Daoy (cell line): ENCODE measurements at regions not wholly inside any gene's neighbourhood (a gene's known extent, or its start where the extent isn't known, plus 50 kb on each side); places are given as distances from the start of the nearest gene placed in this dataset.
"Not testable (repeated sequence)": the region's sequence is repeated elsewhere in the genome, so short reads cannot be mapped to it uniquely, and the experiment has no call there.

ENCODE experiments used
- DNase-seq: peaks from one replicate; pipeline ENCODE4 v3.0.0-alpha.2; 2015; ENCODE audit warnings: low read depth

DNA sequence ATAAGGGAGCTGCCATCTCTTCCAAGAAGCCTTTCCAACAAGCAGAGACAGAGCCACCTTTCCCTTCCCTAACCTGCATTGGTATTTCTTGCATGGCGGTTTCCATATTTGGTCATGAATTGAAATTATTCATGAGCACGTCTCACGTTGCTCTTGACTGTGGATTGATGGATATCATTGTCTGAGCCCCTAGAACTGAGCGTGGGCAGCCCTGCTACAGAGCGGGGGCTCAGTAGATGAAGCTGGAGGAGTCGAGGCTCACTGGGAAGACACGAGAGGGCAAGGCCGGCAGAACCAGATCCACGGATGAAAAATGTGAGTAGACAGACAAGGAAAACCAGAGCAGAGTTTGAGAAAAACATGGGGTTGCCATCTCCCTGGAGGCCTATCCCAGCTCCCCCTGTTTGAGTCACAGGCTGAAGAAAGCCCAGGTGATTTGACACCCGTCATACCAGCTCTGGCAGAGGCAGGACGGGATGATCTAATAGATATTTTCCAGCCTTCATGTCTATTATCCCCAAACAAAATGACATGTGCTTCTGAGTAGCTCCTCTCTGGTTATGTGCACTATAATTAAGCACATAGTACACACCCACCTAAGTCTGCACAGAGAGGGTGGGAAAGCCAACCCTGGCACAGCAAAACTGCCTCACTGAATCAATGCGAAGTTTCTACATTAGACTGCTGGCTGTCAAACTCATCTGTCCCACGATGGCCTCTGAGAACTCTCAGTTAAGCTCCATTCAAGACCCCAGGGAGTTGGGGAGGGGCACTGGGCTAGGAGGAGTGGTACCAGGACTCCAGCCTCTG, 363.5 kb upstream of the KLHL29 start:
- DNase-seq, result no peak

DNA sequence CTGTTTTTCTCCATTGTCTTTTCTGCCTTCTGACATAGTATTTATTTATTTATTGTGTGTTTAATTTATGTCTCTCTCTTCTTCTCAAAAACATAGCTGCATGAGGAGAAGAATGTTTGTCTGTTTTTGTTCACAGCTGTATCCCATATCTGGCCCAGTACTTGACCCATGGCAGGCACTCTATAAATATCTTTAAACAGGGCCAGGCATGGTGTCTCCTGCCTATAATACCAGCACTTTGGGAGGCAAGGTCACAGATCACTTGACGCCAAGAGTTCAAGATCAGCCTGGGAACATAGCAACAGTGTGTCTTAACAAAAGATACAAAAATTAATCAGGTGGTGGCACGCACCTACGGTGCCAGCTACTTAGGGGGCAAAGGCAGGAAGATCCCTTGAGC, 361.3 kb upstream of the KLHL29 start:
- DNase-seq, result no peak

DNA sequence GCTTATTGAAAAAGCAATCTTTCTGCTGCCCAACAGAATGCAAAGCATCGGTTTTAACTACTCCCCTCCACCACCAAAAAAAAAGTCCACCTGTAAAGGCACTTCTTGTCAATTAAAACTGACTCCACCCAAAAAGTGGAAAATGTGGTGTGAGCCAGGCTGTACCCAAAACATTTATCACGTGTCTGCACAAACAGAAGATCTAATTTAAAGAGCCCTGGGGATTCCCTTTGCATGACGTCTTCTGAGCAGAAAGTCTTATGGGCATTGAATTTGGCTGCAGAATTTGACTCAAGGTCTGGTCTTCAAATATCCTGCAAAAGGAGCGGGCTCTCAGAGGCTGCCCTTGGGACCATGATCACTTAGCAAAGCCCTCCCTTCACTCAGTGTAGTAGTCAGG, 358.3 kb upstream of the KLHL29 start:
- DNase-seq, result no peak

DNA sequence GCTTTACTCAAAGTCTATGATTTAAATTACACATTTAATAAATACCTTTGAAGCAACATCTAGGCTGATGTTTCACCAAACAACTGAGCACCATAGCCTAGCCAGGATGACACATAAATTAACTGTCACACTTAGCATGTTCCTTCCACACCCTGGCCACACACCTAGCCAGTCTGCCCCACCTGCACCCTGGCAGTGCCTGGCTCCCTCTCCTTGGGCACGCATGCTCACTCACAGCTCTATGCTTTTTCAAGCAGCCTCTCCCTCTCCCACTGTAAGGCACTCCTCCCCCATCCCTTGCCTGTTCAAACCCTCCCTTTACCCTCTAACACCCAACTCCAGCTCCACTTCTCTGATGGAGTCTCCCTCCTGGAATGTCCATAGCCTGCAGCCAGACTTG, 357.6 kb upstream of the KLHL29 start:
- no peak for DNase-seq

DNA sequence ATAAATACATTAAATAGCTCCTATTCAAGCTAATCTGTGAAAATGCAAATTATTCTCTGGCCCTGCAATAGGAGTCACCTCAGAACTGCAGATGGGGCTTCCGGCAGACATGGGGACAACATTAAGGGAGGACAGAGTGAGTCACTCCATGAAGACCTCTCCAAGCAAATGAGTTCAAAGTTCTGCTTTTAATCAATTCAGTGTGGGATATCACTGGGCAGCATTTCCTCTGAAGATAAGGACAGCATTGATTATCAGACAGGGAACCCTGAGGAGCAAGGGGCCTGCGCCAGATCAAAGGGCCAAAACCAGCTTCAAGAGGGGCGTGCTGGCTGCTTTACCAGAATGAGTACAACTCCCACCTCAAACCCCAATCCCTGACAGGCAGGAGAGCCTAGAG, 356.9 kb upstream of the KLHL29 start:
- DNase-seq, result no peak

DNA sequence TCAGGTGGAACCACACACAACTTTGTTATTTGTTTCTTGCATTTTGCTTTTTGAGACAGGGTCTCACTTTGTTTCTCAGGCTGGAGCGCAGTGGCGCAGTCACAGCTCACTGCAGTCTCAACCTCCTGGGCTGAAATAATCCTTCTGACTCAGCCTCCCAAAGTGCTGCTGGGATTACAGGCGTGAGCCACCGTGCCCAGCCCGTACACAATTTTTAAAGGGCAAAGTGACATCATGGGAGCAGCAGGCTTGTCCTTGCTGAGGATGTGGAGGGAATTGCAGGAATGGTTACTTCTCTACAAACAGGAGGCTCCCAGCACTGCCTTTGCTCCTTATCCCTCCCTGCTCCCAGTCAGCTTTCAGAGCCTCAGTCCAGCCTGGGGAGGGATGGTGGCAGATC, 355.9 kb upstream of the KLHL29 start:
- no peak for DNase-seq

DNA sequence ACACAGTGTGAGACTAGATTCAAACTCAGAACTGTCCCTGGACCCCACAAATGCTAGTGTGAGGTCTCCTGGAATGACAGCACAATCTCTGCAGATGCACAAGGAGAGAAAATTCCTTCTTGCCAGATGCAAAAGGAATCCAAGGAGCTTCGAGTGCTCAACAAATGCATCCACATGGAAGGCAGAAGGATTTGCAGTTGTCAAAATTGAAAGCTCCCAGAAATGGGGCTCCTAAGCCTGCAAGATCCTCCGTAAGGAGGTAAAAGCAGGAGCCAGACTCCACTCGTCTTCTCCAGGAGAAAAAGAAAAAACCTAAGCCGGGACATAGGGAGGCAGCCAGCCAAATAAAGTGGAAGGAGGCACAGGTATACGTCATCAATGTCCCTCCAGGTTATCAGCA, 355.0 kb upstream of the KLHL29 start:
- no peak for DNase-seq

DNA sequence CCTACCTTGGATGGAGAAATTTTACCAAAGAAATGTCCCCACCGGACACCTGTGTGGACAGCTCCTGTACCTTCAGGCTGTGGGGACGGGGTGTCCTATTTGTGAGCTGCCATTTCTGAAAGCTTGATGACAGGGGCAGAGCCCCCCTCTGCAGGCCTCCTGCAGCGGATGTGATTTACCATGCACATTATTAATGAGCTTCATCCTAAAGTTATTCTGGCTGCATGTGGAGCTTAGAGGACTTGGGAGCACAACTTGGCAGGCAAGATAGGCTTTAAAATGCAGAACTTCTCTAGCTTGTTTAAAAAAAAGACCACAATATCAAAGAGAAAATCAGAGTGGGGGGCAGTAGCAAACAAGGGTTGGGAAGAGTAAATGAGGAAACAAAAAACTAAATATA, 350.0 kb upstream of the KLHL29 start:
- no peak for DNase-seq

DNA sequence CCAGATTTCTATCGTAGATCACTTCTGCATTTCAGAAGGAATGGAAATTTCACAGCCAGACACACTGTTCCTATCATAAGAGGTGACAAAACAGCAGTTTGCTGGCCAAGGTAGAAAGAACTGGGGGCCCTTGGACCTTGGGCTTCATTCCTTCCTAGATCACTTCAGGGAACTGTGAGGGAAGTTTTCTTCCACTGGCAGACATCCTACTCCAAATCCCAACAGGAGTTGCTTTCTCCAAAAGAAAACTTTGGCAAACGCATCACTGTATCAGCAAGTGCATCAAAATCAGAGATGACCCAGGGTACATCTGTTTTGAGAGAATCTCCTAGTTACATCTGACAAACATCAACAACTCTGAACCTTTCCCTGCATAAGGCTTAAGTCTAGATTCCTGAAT, 348.4 kb upstream of the KLHL29 start:
- DNase-seq, result no peak

DNA sequence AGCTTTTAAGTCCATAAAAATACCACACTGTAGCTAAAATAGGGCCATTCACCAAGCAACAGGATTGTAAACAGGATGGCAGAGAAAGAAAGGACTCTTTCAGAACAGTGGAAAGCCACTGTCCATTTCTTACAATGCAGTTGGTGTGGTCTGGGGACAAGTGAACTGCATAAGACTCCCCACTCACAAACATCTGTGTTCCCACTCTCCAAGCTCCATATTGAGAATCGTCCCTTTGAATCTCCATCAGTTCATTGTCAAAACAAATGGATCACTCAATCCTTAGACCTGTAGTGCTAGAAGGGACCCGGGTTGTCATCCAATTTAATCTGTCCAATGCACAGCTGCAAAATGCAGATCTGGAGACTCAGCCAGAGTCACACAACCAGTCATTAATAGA, 347.4 kb upstream of the KLHL29 start:
- DNase-seq, result no peak

DNA sequence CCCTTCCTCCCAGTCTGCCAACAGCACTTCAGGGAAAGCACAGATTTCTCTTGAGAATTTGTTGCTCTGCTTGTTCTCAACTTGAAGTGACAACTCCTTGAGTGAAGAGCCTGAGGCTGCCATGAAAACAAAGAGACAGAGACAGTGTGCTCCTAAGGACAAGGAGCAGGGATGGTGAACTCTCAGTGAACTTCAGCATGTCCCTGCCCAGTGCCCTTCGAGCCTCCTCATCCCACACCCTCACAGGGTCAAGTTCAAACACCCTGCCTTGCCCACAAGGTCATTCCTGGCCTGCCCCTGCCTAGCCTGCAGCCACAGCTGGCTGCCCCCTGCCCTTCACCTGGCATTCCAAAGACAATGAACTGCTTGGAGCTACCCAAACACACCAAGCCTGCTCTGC, 343.5 kb upstream of the KLHL29 start:
- no peak for DNase-seq

DNA sequence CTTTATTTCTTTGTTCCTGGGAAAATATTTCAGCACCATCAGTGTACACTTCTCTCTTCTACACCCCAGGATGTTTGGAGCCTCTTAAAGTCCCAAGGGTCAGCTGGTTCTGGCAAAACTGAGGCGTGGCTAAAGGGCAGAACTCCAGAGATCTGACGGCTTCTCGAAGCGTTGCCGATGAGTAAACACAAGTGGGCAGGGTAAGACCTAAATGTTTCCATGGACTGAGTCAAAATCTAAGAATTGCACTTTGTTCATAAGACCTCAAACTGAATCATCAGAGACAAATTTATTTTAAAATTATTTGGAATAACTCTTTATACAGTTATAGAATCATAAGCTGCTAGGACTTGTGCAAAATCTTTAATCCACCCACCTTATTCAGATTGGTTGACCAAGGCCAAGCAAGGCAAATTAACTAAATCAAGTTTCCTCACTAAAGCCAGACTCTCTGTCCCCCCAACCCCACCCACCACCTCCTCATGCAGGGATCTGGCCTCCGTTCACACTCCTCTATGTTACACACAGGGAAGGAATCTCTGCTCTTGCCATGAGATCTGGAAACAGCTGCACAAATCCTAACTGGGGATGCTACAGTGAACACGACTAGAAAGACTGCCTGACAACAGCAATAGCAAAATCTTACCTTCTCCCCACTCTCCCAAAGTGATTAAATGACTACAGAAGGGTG, 342.6 kb upstream of the KLHL29 start:
- DNase-seq, result no peak

DNA sequence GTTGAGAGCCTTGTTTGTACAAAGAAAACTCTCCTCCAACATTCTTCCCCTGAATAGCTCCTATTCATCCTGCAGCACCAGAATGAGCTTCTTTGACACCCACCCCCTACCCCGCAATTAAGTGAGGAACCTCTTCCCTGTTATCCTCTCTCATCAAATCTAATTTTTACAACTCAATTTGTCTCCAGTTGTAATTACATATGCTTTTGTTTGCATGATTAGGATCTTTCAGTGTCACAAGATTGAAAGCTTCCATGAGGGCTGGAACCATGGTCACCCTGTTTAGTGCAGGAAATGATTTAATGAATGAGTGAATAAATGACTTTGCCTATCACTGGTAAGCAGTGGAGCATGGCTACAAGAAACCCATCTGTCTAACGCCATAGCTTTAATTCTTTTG, 334.6 kb upstream of the KLHL29 start:
- no peak for DNase-seq

DNA sequence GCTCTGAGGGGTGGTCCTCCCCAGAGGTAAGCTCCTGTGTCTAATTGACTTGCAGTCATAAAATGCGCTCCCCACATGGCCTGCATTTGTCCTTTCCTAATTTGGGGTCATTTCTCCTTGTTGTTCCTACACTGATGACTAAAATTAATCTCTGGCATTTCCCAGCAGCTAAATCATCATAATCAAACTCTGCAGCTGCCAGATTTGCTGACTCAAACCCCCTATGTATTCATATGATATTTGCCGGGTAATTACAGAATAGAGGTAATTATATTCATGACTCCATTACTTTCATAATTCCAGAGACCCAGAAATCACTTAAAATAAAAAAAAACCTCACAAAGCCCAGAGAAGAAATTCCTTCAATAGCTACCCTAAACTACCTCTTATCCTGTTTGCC, 331.4 kb upstream of the KLHL29 start:
- DNase-seq, result no peak

DNA sequence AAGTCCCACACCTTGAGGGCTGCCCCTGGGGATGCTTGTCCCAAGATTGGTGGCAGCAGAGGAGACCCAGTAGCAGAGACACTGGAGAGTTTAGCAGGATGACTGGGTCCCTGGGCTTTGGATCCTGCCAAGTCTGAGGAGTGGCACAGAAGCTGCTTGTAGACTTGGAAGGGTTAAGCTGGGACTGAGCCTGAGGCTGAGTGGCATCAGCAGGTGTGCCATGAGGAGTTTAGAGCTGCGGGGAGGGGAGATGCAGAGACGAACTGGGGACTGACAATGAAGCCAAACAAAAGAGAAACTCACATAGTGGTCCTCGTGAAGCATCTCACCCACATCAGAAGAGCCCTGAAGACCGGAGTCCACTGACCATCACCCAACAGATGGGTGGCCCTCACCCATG, 329.7 kb upstream of the KLHL29 start:
- DNase-seq, result no peak

DNA sequence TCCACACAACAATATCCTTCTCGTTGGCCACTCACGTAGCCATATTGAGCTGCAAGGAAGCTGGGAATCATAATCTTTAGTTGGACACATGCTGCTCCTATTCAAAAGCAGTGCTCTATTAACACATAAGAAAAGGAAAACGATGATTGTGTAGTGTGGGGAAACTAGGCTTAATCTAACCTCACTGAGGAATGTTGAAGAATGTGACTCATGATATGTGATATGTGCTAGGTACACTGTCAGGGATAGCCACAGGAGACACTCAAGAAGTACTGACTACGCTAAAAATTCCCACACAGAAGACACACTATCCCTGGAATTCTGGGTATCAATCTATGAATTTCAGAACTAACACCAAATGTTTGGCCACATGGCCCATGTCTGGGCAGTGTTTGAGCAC, 328.1 kb upstream of the KLHL29 start:
- DNase-seq, result not testable (repeated sequence)

DNA sequence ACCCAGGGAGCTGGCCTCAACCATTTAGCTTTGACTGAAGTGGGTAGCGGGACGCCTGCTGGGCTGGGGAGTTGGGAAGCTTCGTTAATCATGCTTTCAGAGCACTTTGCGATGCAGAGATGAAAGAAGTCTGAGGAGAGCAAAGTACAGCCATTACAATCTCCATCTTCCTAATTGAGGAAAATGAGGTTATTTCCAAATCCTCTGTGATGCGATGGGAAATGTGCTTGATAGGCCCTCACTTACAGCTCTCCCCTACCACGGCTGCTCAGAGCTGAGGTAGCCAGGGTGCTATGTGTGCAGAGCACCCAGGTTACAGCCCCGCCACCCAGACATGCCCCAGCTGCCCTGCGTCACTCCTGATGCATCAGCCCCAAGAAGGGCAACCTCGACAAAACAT, 326.5 kb upstream of the KLHL29 start:
- DNase-seq, result no peak

DNA sequence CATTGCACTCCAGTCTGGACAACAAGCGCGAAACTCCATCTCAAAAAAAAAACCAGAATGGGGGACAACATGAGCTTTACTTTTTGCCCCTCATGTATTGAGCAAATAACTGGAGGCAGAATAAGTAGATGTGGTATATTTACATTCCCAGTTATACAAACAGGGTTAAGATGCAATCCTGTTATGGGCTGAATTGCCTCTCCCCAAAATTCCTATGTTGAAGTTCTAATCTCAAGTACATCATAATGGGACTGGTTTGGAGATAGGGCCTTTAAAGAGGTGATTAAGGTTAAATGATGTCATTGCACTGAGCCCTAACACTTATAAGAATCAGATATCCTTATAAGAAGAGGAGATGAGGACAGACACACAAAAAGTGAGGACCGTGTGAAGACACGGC, 319.8 kb upstream of the KLHL29 start:
- DNase-seq, result no peak

DNA sequence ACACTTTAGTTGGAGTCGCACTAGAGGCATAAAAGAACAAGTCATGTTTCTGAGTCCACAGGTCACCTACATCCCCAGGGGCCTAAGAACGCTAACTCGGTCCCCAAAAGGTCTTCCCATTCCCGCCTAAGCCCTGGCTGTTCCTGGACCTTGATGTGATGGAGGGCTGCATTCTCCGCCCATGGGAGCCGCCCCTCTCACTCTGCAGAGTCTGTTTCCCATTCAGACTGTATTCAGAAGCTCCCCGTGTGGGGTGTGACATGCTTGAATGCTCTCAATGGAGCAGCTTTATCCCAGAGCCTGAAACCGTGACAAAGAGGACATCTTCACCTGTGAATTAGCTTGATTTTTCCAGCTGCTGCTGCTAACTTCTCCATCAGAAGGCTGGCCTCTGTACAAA, 319.0 kb upstream of the KLHL29 start:
- DNase-seq, result no peak

DNA sequence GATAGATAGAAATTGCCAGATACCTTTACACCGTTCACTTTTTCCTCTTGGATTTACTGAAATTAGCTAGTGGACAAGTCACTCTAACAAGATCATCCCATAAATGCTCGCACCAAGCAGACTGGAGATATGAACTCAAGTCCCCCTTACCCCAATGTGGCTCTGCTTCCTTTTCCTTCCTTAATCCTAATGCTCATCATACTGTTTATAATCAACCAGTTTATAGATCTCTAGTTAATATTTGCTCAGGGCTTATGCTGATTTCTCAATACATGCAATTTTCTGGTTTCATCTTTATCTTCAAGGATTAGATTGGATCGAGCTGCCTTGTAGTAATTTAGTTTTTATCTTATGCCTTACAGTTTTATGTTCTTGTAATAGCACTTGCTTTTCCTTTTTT, 318.3 kb upstream of the KLHL29 start:
- DNase-seq, result no peak

DNA sequence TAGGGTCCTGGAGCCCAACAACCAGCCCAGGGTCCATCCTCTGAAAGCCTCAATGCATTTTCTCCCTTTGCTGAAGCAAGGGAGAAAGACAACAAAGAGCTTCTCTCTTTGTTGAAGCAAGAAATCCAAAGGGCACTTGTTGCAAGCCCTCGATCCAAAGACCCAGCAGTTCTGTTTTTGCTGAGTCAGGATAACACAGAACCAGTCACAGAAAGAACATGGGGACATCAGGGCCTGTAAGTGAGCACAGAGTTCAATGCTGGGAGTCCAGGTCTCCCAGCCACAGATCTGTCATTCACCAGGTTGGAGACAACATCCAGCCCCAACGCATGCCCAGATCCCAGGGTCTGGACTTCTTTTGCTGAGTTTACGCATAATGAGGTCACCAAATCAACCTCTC, 315.8 kb upstream of the KLHL29 start:
- DNase-seq, result no peak

DNA sequence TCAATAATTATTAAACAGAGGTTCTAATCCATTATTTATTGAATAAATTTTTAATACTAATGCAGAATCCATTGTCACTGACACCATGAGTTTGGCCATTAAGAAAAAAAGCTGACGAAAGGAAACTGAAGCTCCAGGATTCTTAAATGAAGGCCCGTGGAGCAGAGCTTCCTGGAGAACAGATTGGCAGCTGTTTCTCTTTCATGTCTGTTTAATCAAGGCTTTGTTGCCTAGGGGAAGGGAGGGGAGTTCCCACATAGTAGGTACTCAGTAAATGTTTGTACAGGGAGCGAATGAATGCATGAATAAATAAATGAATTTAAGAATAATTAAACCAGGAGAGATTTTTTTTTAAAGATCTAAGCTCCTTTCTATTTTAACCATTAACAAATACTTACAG, 315.1 kb upstream of the KLHL29 start:
- DNase-seq, result no peak

DNA sequence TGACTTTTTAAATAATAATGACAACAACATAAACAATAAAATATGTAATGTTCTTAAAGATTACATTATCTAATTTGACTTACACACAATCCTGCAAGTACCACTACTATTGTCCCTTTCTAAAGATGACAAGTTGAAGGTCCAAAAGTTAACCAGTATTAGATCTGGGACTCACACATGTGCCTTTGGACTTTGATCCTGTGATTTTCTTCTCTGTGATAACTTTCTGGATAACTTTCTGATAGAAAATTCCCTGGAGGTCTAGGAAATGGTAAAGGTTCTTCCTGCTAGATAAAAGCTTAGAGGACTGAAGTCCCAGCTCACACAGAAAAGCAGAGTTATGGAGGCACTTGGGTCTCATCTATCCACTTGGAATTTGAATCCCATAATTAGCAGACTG, 311.9 kb upstream of the KLHL29 start:
- no peak for DNase-seq

DNA sequence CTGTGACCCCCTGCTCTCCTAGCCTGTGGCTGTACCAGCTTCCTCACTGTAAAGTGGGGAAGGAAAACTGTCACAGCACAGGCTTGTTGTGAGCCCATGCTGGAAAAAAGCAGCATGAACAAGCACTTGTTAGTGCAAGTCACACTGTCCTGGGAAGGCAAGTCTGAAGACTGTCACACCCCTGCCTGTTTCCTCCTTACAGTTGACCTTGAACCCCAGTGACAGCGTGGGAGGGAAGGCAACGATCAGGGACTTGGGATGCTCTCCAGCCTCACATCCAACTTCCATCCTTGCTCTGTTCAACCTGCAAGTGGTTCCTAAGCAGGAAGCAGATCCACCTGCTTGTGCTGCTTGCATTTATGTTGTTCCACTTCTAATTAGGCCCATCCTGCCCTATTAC, 311.3 kb upstream of the KLHL29 start:
- no peak for DNase-seq
